Parathyroid adenoma (tissue), 2 donors: ENCODE measurements at regions not wholly inside any gene's neighbourhood (a gene's known extent, or its start where the extent isn't known, plus 50 kb on each side); places are given as distances from the start of the nearest gene placed in this dataset.

Source experiments
- H2AFZ ChIP-seq: fragments of 300-600 bp; sonication (generic); one replicate; pipeline ENCODE4 v1.7.0; 2017; ENCODE audit warnings: antibody characterized with exemption, mild to moderate bottlenecking
- H3K27ac ChIP-seq: fragments of 300-600 bp; sonication (generic); one replicate; pipeline ENCODE4 v1.7.0; 2017
- H3K27me3 ChIP-seq: fragments of 300-600 bp; sonication (generic); one replicate; pipeline ENCODE4 v1.7.0; 2017; ENCODE audit warnings: low read length; ENCODE audit not compliant: control insufficient read depth, insufficient read depth
- H3K36me3 ChIP-seq: fragments of 300-600 bp; sonication (generic); one replicate; pipeline ENCODE4 v1.7.0; 2017; ENCODE audit warnings: low read length; ENCODE audit not compliant: control insufficient read depth, insufficient read depth
- H3K4me1 ChIP-seq: fragments of 300-600 bp; sonication (generic); one replicate; pipeline ENCODE4 v1.7.0; 2017; ENCODE audit warnings: control low read depth
- H3K4me2 ChIP-seq: fragments of 300-600 bp; sonication (generic); one replicate; pipeline ENCODE4 v1.7.0; 2017; ENCODE audit warnings: low read length
- H3K4me3 ChIP-seq: fragments of 300-600 bp; sonication (generic); one replicate; pipeline ENCODE4 v1.7.0; 2017; ENCODE audit warnings: low read depth, low read length
- H3K79me2 ChIP-seq: fragments of 300-600 bp; sonication (generic); one replicate; pipeline ENCODE4 v1.7.0; 2017; ENCODE audit warnings: control low read depth
- H3K9ac ChIP-seq: fragments of 300-600 bp; sonication (generic); one replicate; pipeline ENCODE4 v1.7.0; 2017; ENCODE audit warnings: mild to moderate bottlenecking
- H3K9me3 ChIP-seq: fragments of 300-600 bp; sonication (generic); one replicate; pipeline ENCODE4 v1.7.0; 2017; ENCODE audit warnings: low read length; ENCODE audit not compliant: control insufficient read depth
- TF ChIP-seq, protein P1 (sequence below): fragments of 300-600 bp; sonication (generic); IDR thresholded peaks from one replicate; pipeline ENCODE4 v1.7.0; 2017; ENCODE audit warnings: antibody characterized with exemption, mild to moderate bottlenecking
- donor health status: primary hyperparathyroidism.

DNA sequence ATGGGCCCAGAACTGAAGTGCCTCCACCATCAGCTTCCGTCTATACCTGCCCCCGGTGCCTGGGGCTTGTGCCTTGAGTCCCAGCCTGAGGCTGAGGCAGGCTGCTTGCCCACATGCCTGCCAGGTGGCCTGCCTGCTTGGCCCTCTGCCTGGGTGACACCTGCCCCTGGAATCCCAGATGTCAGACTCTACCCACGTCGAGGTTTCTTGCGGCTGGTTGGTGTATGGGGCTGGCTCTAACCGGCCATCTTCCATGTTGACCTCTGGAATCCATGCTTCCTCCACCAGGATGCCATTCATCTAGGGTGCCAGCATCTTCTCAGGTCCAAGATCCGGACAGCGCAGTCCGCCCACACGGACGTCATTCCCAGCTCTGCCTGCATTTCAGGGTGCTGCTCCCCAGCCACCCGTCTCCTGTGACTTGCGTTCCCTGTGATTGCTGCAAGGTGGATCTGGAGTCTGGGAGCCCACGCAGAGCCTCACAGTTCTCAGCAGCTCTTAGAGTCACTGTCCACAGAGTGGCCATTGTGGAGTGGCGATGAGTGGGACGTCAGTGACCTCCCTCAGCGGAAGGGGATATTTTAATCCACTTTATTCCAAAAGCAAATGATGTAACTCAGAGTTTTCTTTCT is 298.1 kb downstream of the TCERG1L start:
- no peak overlapping the region for H3K4me2 ChIP-seq
- TF ChIP-seq, protein P1, sequence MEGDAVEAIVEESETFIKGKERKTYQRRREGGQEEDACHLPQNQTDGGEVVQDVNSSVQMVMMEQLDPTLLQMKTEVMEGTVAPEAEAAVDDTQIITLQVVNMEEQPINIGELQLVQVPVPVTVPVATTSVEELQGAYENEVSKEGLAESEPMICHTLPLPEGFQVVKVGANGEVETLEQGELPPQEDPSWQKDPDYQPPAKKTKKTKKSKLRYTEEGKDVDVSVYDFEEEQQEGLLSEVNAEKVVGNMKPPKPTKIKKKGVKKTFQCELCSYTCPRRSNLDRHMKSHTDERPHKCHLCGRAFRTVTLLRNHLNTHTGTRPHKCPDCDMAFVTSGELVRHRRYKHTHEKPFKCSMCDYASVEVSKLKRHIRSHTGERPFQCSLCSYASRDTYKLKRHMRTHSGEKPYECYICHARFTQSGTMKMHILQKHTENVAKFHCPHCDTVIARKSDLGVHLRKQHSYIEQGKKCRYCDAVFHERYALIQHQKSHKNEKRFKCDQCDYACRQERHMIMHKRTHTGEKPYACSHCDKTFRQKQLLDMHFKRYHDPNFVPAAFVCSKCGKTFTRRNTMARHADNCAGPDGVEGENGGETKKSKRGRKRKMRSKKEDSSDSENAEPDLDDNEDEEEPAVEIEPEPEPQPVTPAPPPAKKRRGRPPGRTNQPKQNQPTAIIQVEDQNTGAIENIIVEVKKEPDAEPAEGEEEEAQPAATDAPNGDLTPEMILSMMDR, result no peak
- no peak overlapping the region for H2AFZ ChIP-seq
- no peaks in the 10 kb centered on the region for H3K79me2 ChIP-seq
- H3K27me3 ChIP-seq, result no peaks in the 10 kb centered on the region
- H3K9me3 ChIP-seq, result no peaks in the 10 kb centered on the region
- no peaks in the 10 kb centered on the region for H3K36me3 ChIP-seq
- H3K4me1 ChIP-seq, result no peaks in the 10 kb centered on the region
- no peak overlapping the region for H3K27ac ChIP-seq
- H3K9ac ChIP-seq, result no peak overlapping the region
- no peak overlapping the region for H3K4me3 ChIP-seq

DNA sequence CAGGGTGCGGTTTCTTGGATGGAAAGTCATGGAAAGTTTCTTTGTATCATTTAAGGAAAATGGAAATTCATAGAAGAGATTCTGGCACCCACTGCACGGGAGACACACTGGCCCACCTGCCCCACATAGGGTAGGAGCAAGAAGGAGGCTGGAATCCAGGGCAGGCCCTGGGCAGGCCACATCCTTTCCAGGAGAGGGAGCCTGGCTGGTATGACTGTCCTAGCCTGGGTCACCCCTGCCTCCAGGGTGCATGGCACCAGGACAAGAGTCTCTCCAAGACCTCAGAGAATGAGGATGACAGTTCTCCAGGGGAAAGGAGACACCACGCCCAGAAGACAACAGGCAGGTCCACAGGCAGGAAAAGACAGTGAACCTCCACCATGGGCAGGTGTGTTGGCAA is 297.2 kb downstream of the TCERG1L start:
- no peaks in the 10 kb centered on the region for H3K27me3 ChIP-seq
- TF ChIP-seq, protein P1, result no peak
- no peaks in the 10 kb centered on the region for H3K79me2 ChIP-seq
- no peak overlapping the region for H3K4me3 ChIP-seq
- H3K27ac ChIP-seq, result no peak overlapping the region
- no peak overlapping the region for H3K9ac ChIP-seq
- no peak overlapping the region for H2AFZ ChIP-seq
- no peaks in the 10 kb centered on the region for H3K4me1 ChIP-seq
- no peaks in the 10 kb centered on the region for H3K9me3 ChIP-seq
- no peak overlapping the region for H3K4me2 ChIP-seq
- H3K36me3 ChIP-seq, result no peaks in the 10 kb centered on the region

DNA sequence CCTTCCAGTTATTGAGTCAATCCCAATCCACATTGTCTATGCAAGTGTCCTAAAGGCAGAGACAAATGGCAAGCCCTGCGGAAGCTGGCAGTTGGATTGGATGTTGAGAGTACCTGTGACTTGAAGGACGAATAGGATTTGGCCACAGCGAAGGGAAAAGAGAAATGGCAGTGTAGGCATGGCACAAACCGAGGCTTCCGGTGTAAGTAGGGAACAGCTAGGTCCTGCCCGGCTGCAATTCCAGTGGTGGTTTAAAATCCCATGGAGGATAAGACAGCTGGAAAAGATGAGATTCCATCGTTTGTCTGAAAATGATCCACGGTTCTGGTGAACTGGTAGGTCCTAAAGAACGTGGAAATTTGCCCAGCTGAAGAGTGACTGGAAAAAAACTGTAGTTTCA is 296.2 kb downstream of the TCERG1L start:
- Histone ChIP-seq H3K27me3 (no peaks in the 10 kb centered on the region), H3K4me1 (no peaks in the 10 kb centered on the region), H3K36me3 (no peaks in the 10 kb centered on the region), H2AFZ (no peak overlapping the region), H3K4me3 (no peak overlapping the region), H3K9ac (no peak overlapping the region), H3K9me3 (no peaks in the 10 kb centered on the region), H3K79me2 (no peaks in the 10 kb centered on the region), H3K27ac (no peak overlapping the region), H3K4me2 (no peak overlapping the region)
- TF ChIP-seq, protein P1, result no peak

DNA sequence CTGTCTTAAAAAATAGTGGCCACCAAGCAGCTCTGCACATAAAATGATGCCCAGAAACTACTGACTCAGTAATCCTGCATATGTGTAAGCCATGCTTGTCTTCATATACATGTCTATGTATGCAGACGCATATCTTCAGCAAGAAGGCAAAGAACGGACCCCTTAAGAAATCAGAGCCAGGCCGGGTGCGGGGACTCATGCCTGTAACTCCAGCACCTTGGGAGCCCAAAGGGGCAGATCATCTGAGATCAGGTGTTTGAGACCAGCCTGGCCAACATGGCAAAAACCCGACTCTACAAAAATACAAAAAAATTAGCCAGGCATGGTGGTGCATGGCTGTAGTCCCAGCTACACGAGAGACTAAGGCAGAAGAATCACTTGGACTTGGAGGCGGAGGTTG is 295.0 kb downstream of the TCERG1L start:
- no peak overlapping the region for H3K4me2 ChIP-seq
- H3K9ac ChIP-seq, result no peak overlapping the region
- H3K27ac ChIP-seq, result no peak overlapping the region
- H3K79me2 ChIP-seq, result no peaks in the 10 kb centered on the region
- no peaks in the 10 kb centered on the region for H3K4me1 ChIP-seq
- no peaks in the 10 kb centered on the region for H3K27me3 ChIP-seq
- no peaks in the 10 kb centered on the region for H3K36me3 ChIP-seq
- H3K9me3 ChIP-seq, result no peaks in the 10 kb centered on the region
- TF ChIP-seq, protein P1, result no peak
- no peak overlapping the region for H3K4me3 ChIP-seq
- H2AFZ ChIP-seq, result no peak overlapping the region

DNA sequence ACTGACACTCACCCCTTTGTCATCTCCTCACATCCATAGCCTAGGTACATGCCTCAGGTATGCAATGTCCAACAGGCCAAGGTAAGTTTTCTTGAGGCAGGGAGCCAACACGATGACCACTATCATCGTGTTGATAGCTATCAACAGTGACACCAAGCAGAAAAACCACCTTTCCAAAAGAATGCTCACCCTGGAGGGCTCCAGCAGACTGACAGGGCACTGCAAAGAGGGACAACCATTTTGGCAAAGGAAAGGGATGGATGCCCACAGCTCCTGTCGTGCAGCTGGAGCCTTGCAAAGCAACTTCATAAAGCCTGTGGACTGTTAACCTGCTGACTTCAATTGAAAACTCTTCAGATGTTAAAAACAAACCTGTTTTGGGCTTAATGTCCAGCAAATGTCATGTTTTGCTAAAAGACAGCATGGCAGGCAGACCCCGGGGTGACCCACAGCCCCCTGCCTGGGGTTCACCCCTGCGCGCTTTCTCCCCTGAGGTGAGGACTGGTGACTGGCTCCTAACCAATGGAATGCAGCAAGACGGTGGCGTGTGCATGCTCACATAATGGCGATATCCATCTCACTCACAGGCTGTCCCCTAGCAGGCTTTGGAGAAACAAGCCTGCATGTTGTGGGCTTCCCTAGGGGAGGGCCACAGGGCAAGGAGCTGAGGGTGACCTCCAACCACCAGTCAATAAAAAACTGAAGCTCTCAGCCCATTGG is 293.8 kb downstream of the TCERG1L start:
- Histone ChIP-seq H3K27me3 (no peaks in the 10 kb centered on the region), H3K9me3 (no peaks in the 10 kb centered on the region), H3K27ac (no peak overlapping the region), H3K36me3 (no peaks in the 10 kb centered on the region), H3K4me3 (no peak overlapping the region), H3K4me2 (no peak overlapping the region), H3K79me2 (no peaks in the 10 kb centered on the region), H3K4me1 (no peaks in the 10 kb centered on the region), H2AFZ (no peak overlapping the region), H3K9ac (no peak overlapping the region)
- TF ChIP-seq, protein P1, result no peak
